ENCODE measurements at regions not wholly inside any gene's neighbourhood (a gene's known extent, or its start where the extent isn't known, plus 50 kb on each side); places are given as distances from the start of the nearest gene placed in this dataset.

GRCh38 chr2:47254464-47254863, 78.2 kb upstream of the CALM2 start:
- peaks cover 2% of the 10 kb centered on the region for H3K4me1 ChIP-seq (ENCODE audit: control insufficient read depth, insufficient read depth, low read length)
- H3K14ac ChIP-seq (replicated peaks; ENCODE audit: low read depth, low read length) = no peak overlapping the region
- H4K5ac ChIP-seq (ENCODE audit: low read depth, low read length) = no peak overlapping the region
- no peaks in the 10 kb centered on the region for H3K27me3 ChIP-seq (ENCODE audit: control insufficient read depth, insufficient read depth, low read length)
- no peak overlapping the region for H2BK20ac ChIP-seq (ENCODE audit: low read depth, low read length)
- no peak overlapping the region for H3K27ac ChIP-seq (ENCODE audit: insufficient read depth, low read length)
- POLR2A ChIA-PET (ENCODE audit: unreplicated experiment) = no interaction called here
- no peak for ATAC-seq (ENCODE audit: low read depth)
- no peak overlapping the region for H2AFZ ChIP-seq (replicated peaks; ENCODE audit: low read length, poor library complexity)
- H3K36me3 ChIP-seq (ENCODE audit: control insufficient read depth, insufficient read depth, low read length) = no peaks in the 10 kb centered on the region
- no peak overlapping the region for H2BK15ac ChIP-seq (ENCODE audit: low read depth, low read length)
- no peak overlapping the region for H4K8ac ChIP-seq (ENCODE audit: low read depth in 2 of 2, low read length in 2 of 2)
- H3K79me1 ChIP-seq (ENCODE audit: low read depth in 1 of 2, low read length in 2 of 2) = no peaks in the 10 kb centered on the region
- no peaks in the 10 kb centered on the region for H3K9me3 ChIP-seq (ENCODE audit: control insufficient read depth, insufficient read depth, low read length)
- dilution Hi-C loops (cut with HindIII; ENCODE audit: low sequenced_read_pairs, unreplicated experiment) = no loop called here
- BruUV-seq (replicated peaks) = no TSS peak
- no peak overlapping the region for H3K18ac ChIP-seq (ENCODE audit: low read depth, low read length)
- H4K20me1 ChIP-seq (ENCODE audit: insufficient read depth, low read length) = no peaks in the 10 kb centered on the region
- in situ Hi-C loops (cut with MboI; ENCODE audit: low sequenced_read_pairs) = no loop called here
- WGBS, 2 experiments (ENCODE audit: extremely low coverage in 2 of 2, insufficient read length in 1 of 2) = 89% methylated on average over 5 of the region's 5 CpGs; no CpG with 5 or more reads in 1 of the 2 experiments
- CTCF ChIA-PET = no interaction called here
- no peak overlapping the region for H3K23ac ChIP-seq (ENCODE audit: low read depth, low read length)
- no peak overlapping the region for H2AK5ac ChIP-seq (ENCODE audit: low read depth, low read length)
- no peak for DNase-seq
- H3K56ac ChIP-seq (ENCODE audit: extremely low read depth, insufficient read depth, low read length) = no peak overlapping the region
- no peak for TF ChIP-seq NFE2L2 (IDR thresholded peaks at IDR 0.05; ENCODE audit: low read depth, low read length)
- TF ChIP-seq RFX5 (IDR thresholded peaks at IDR 0.05; ENCODE audit: low read depth, low read length) = no peak
- TF ChIP-seq USF2 (IDR thresholded peaks at IDR 0.05; ENCODE audit: low read depth, low read length) = no peak
- no peak for TF ChIP-seq MAFK (IDR thresholded peaks at IDR 0.05; ENCODE audit: low read depth, low read length)
- TF ChIP-seq MXI1 (IDR thresholded peaks at IDR 0.05; ENCODE audit: borderline replicate concordance, low read depth, low read length) = no peak
- TF ChIP-seq CHD1 (IDR thresholded peaks at IDR 0.05; ENCODE audit: low read depth, low read length) = no peak
- TF ChIP-seq CEBPB (IDR thresholded peaks at IDR 0.05; ENCODE audit: low read depth, low read length) = no peak
- H4K91ac ChIP-seq (ENCODE audit: insufficient read depth, low read depth, low read length) = no peak overlapping the region
- no peak overlapping the region for H3K4ac ChIP-seq (ENCODE audit: low read depth, low read length)
- H2BK120ac ChIP-seq (ENCODE audit: low read depth, low read length) = no peak overlapping the region
- no peaks in the 10 kb centered on the region; the same call in 1 of the 2 replicates for H3K9me1 ChIP-seq (ENCODE audit: insufficient read depth, low read length)
- no peak overlapping the region for H3K4me2 ChIP-seq (ENCODE audit: low read depth, low read length)
- no peak overlapping the region for H2AK9ac ChIP-seq (replicated peaks; ENCODE audit: low read depth, low read length, poor library complexity)
- no peak overlapping the region for H3K4me3 ChIP-seq (ENCODE audit: insufficient read depth, low read depth, low read length)
- H3K9ac ChIP-seq (ENCODE audit: low read depth, low read length) = no peak overlapping the region
- intact Hi-C loops (cut with micrococcal nuclease) = no loop called here
- no peak overlapping the region for H2BK5ac ChIP-seq (ENCODE audit: low read depth, low read length, poor library complexity, severe bottlenecking)

Measured in IMR-90 (cell line).